ENCODE measurements at regions not wholly inside any gene's neighbourhood (a gene's known extent, or its start where the extent isn't known, plus 50 kb on each side); places are given as distances from the start of the nearest gene placed in this dataset.

GRCh38 chr1:38360807-38361206, 314.2 kb upstream of the POU3F1 start:
- no peaks in the 10 kb centered on the region for H3K4me1 Mint-ChIP-seq
- no peak overlapping the region for H3K4me3 Mint-ChIP-seq
- H3K27me3 Mint-ChIP-seq, result peaks cover 4% of the 10 kb centered on the region
- H3K36me3 Mint-ChIP-seq (ENCODE audit: low read depth), result no peaks in the 10 kb centered on the region
- H3K27ac Mint-ChIP-seq, result no peak overlapping the region
- no peaks in the 10 kb centered on the region for H3K9me3 Mint-ChIP-seq
- ATAC-seq, result no peak
- no peak for DNase-seq

GRCh38 chr1:38353956-38354355, 307.4 kb upstream of the POU3F1 start:
- peaks cover 1% of the 10 kb centered on the region for H3K9me3 Mint-ChIP-seq
- ATAC-seq, result no peak
- H3K27ac Mint-ChIP-seq, result no peak overlapping the region
- H3K27me3 Mint-ChIP-seq, result peaks cover 22% of the 10 kb centered on the region
- no peak for DNase-seq
- H3K36me3 Mint-ChIP-seq (ENCODE audit: low read depth), result no peaks in the 10 kb centered on the region
- no peaks in the 10 kb centered on the region for H3K4me1 Mint-ChIP-seq
- H3K4me3 Mint-ChIP-seq, result no peak overlapping the region

- Mint-ChIP-seq H3K9me3 (peaks cover 10% of the 10 kb centered on the region), H3K27ac (no peak overlapping the region), H3K4me3 (no peak overlapping the region), H3K36me3 (ENCODE audit: low read depth) (no peaks in the 10 kb centered on the region), H3K27me3 (peaks cover 30% of the 10 kb centered on the region), H3K4me1 (no peaks in the 10 kb centered on the region)
- no peak for DNase-seq
- no peak for ATAC-seq
Measured at GRCh38 chr1:38352869-38353268, 306.3 kb upstream of the POU3F1 start.

GRCh38 chr1:38347446-38348175, 301.0 kb upstream of the POU3F1 start:
- Mint-ChIP-seq H3K4me3 (no peak overlapping the region), H3K27ac (no peak overlapping the region), H3K36me3 (ENCODE audit: low read depth) (no peaks in the 10 kb centered on the region), H3K4me1 (no peaks in the 10 kb centered on the region), H3K27me3 (peaks cover 26% of the 10 kb centered on the region), H3K9me3 (peaks cover 10% of the 10 kb centered on the region)
- DNase-seq (no peak), ATAC-seq (no peak)

- no peaks in the 10 kb centered on the region for H3K4me1 Mint-ChIP-seq
- H3K27ac Mint-ChIP-seq, result no peak overlapping the region
- no peak overlapping the region for H3K4me3 Mint-ChIP-seq
- H3K9me3 Mint-ChIP-seq, result peaks cover 10% of the 10 kb centered on the region
- no peaks in the 10 kb centered on the region for H3K36me3 Mint-ChIP-seq (ENCODE audit: low read depth)
- no peak for DNase-seq
- ATAC-seq, result peak; percentile 43
- peaks cover 28% of the 10 kb centered on the region for H3K27me3 Mint-ChIP-seq
Measured at GRCh38 chr1:38344716-38345115, 298.1 kb upstream of the POU3F1 start.

GRCh38 chr1:38341694-38342093, 295.1 kb upstream of the POU3F1 start:
- no peak for ATAC-seq
- no peaks in the 10 kb centered on the region for H3K36me3 Mint-ChIP-seq (ENCODE audit: low read depth)
- no peak overlapping the region for H3K4me3 Mint-ChIP-seq
- peaks cover 23% of the 10 kb centered on the region for H3K27me3 Mint-ChIP-seq
- no peak for DNase-seq
- no peak overlapping the region for H3K27ac Mint-ChIP-seq
- no peaks in the 10 kb centered on the region for H3K4me1 Mint-ChIP-seq
- H3K9me3 Mint-ChIP-seq, result no peaks in the 10 kb centered on the region

GRCh38 chr1:38340409-38340808, 293.8 kb upstream of the POU3F1 start:
- H3K27me3 Mint-ChIP-seq, result peaks cover 18% of the 10 kb centered on the region
- H3K27ac Mint-ChIP-seq, result no peak overlapping the region

GRCh38 chr1:38337711-38338110, 291.1 kb upstream of the POU3F1 start:
- no peak for ATAC-seq
- no peaks in the 10 kb centered on the region for H3K36me3 Mint-ChIP-seq (ENCODE audit: low read depth)
- no peak overlapping the region for H3K4me3 Mint-ChIP-seq
- peaks cover 11% of the 10 kb centered on the region for H3K4me1 Mint-ChIP-seq
- no peaks in the 10 kb centered on the region for H3K9me3 Mint-ChIP-seq
- no peak for DNase-seq
- H3K27me3 Mint-ChIP-seq, result peaks cover 27% of the 10 kb centered on the region
- H3K27ac Mint-ChIP-seq, result no peak overlapping the region

More at GRCh38 chr1:38340409-38340808, 293.8 kb upstream of the POU3F1 start:
- no peak for ATAC-seq
- no peak for DNase-seq
- Mint-ChIP-seq H3K4me1 (peaks cover under 1% of the 10 kb centered on the region), H3K9me3 (no peaks in the 10 kb centered on the region), H3K4me3 (no peak overlapping the region), H3K36me3 (ENCODE audit: low read depth) (no peaks in the 10 kb centered on the region)

GRCh38 chr1:38336961-38337360, 290.4 kb upstream of the POU3F1 start:
- DNase-seq (no peak), ATAC-seq (no peak)
- Mint-ChIP-seq H3K27ac (no peak overlapping the region), H3K4me3 (no peak overlapping the region), H3K27me3 (peaks cover 23% of the 10 kb centered on the region), H3K9me3 (no peaks in the 10 kb centered on the region), H3K4me1 (peaks cover 11% of the 10 kb centered on the region), H3K36me3 (ENCODE audit: low read depth) (no peaks in the 10 kb centered on the region)

GRCh38 chr1:38336301-38336923, 289.8 kb upstream of the POU3F1 start:
- Mint-ChIP-seq H3K36me3 (ENCODE audit: low read depth) (no peaks in the 10 kb centered on the region), H3K27me3 (peaks cover 23% of the 10 kb centered on the region), H3K4me3 (no peak overlapping the region), H3K9me3 (no peaks in the 10 kb centered on the region), H3K27ac (no peak overlapping the region), H3K4me1 (peaks cover 11% of the 10 kb centered on the region)
- ATAC-seq (no peak), DNase-seq (no peak)

- ATAC-seq, result peak; percentile 87
- peak overlapping the region; percentile 24 for H3K27ac Mint-ChIP-seq
- peaks cover 18% of the 10 kb centered on the region for H3K27me3 Mint-ChIP-seq
Measured at GRCh38 chr1:38334930-38335592, 288.5 kb upstream of the POU3F1 start.

GRCh38 chr1:38332649-38333310, 286.2 kb upstream of the POU3F1 start:
- Mint-ChIP-seq H3K36me3 (ENCODE audit: low read depth) (no peaks in the 10 kb centered on the region), H3K4me3 (no peak overlapping the region), H3K27ac (no peak overlapping the region), H3K27me3 (peaks cover 17% of the 10 kb centered on the region), H3K9me3 (no peaks in the 10 kb centered on the region), H3K4me1 (peaks cover 11% of the 10 kb centered on the region)
- no peak for DNase-seq
- ATAC-seq, result no peak

More at GRCh38 chr1:38334930-38335592, 288.5 kb upstream of the POU3F1 start:
- Mint-ChIP-seq H3K9me3 (no peaks in the 10 kb centered on the region), H3K4me3 (no peak overlapping the region), H3K4me1 (peaks cover 11% of the 10 kb centered on the region), H3K36me3 (ENCODE audit: low read depth) (no peaks in the 10 kb centered on the region)
- DNase-seq, result peak; percentile 28

- Mint-ChIP-seq H3K4me3 (no peak overlapping the region), H3K9me3 (no peaks in the 10 kb centered on the region), H3K27me3 (peaks cover 15% of the 10 kb centered on the region), H3K36me3 (ENCODE audit: low read depth) (no peaks in the 10 kb centered on the region), H3K4me1 (peaks cover 11% of the 10 kb centered on the region), H3K27ac (no peak overlapping the region)
- ATAC-seq (no peak), DNase-seq (no peak)
Measured at GRCh38 chr1:38331496-38332210, 285.1 kb upstream of the POU3F1 start.

- peaks cover 11% of the 10 kb centered on the region for H3K4me1 Mint-ChIP-seq
- DNase-seq, result no peak
- no peak overlapping the region for H3K27ac Mint-ChIP-seq
- no peak for ATAC-seq
- H3K4me3 Mint-ChIP-seq, result no peak overlapping the region
- H3K9me3 Mint-ChIP-seq, result no peaks in the 10 kb centered on the region
- no peaks in the 10 kb centered on the region for H3K36me3 Mint-ChIP-seq (ENCODE audit: low read depth)
- H3K27me3 Mint-ChIP-seq, result peaks cover 15% of the 10 kb centered on the region
Measured at GRCh38 chr1:38330799-38331198, 284.2 kb upstream of the POU3F1 start.
